Common myeloid progenitor, CD34-positive (primary cell): ENCODE measurements at regions not wholly inside any gene's neighbourhood (a gene's known extent, or its start where the extent isn't known, plus 50 kb on each side); places are given as distances from the start of the nearest gene placed in this dataset.
"Not testable (repeated sequence)": the region's sequence is repeated elsewhere in the genome, so short reads cannot be mapped to it uniquely, and the experiment has no call there.

Experiments used
- CTCF ChIA-PET: fragments of 350-600 bp; sonication (Branson Sonifier 250); formaldehyde crosslinking; loops from one replicate; lab custom pipeline; 2021; ENCODE audit warnings: antibody characterized with exemption; lab: Charles Lee
- POLR2A ChIA-PET: fragments of 350-600 bp; sonication (Branson Sonifier 250); formaldehyde crosslinking; loops from one replicate; lab custom pipeline; 2021; ENCODE audit warnings: antibody characterized with exemption; lab: Charles Lee
- DNase-seq, 3 donors: peaks; one replicate each; pipeline versions ENCODE4 v3.0.0 to v3.0.0-alpha.2; 2013
- H3K27ac ChIP-seq, 2 experiments: 1 replicate in 1 of 2; 2 replicates in 1 of 2; pipeline ENCODE4 v1.7.0; 2013; ENCODE audit warnings: inconsistent platforms in 2 of 2, low read length in 2 of 2, mild to moderate bottlenecking in 2 of 2, low read depth in 1 of 2, moderate library complexity in 1 of 2; ENCODE audit not compliant: severe bottlenecking in 2 of 2, insufficient read depth in 1 of 2, poor library complexity in 1 of 2
- H3K27me3 ChIP-seq, 5 experiments: replicated peaks in 2 of 5; 1 replicate in 3 of 5; 2 replicates in 2 of 5; pipeline versions ENCODE4 v1.6.1 to v1.7.0; 2013; ENCODE audit warnings: low read length in 4 of 5, mild to moderate bottlenecking in 2 of 5, moderate library complexity in 2 of 5, inconsistent platforms in 1 of 5; ENCODE audit not compliant: insufficient read depth in 5 of 5, control insufficient read depth in 4 of 5
- H3K36me3 ChIP-seq, 4 experiments: 1 replicate in 2 of 4; 2 replicates in 2 of 4; pipeline versions ENCODE4 v1.6.1 to v1.7.0; 2013; ENCODE audit warnings: low read length in 3 of 4, control low read depth in 1 of 4, mild to moderate bottlenecking in 1 of 4; ENCODE audit not compliant: control insufficient read depth in 4 of 4, insufficient read depth in 4 of 4
- H3K4me1 ChIP-seq, 4 experiments: 1 replicate in 3 of 4; 2 replicates in 1 of 4; pipeline versions ENCODE4 v1.6.1 to v1.7.1; 2013; ENCODE audit warnings: low read length in 3 of 4, mild to moderate bottlenecking in 3 of 4, control low read depth in 1 of 4, inconsistent platforms in 1 of 4, moderate library complexity in 1 of 4; ENCODE audit not compliant: control insufficient read depth in 4 of 4, insufficient read depth in 4 of 4; ENCODE audit errors: control extremely low read depth in 1 of 4
- H3K4me3 ChIP-seq, 7 experiments: 1 replicate in 4 of 7; 2 replicates in 3 of 7; pipeline versions ENCODE4 v1.5.1 to v1.7.0; 2013; ENCODE audit warnings: mild to moderate bottlenecking in 7 of 7, low read length in 6 of 7, moderate library complexity in 6 of 7, inconsistent platforms in 2 of 7, low read depth in 2 of 7, control low read depth in 1 of 7; ENCODE audit not compliant: insufficient read depth in 4 of 7, control insufficient read depth in 1 of 7; ENCODE audit errors: extremely low read depth in 1 of 7
- H3K9me3 ChIP-seq, 5 experiments: 1 replicate in 4 of 5; 2 replicates in 1 of 5; pipeline versions ENCODE4 v1.6.1 to v1.7.1; 2013; ENCODE audit warnings: low read length in 4 of 5, mild to moderate bottlenecking in 2 of 5, inconsistent platforms in 1 of 5, low read depth in 1 of 5, moderate library complexity in 1 of 5; ENCODE audit not compliant: control insufficient read depth in 4 of 5, insufficient read depth in 2 of 5; ENCODE audit errors: control extremely low read depth in 1 of 5
- WGBS: methylation state at CpG from one replicate; pipeline ENCODE4 v1.1.5; 2013; ENCODE audit not compliant: insufficient coverage; 5-methylcytosine and 5-hydroxymethylcytosine counted together

DNA sequence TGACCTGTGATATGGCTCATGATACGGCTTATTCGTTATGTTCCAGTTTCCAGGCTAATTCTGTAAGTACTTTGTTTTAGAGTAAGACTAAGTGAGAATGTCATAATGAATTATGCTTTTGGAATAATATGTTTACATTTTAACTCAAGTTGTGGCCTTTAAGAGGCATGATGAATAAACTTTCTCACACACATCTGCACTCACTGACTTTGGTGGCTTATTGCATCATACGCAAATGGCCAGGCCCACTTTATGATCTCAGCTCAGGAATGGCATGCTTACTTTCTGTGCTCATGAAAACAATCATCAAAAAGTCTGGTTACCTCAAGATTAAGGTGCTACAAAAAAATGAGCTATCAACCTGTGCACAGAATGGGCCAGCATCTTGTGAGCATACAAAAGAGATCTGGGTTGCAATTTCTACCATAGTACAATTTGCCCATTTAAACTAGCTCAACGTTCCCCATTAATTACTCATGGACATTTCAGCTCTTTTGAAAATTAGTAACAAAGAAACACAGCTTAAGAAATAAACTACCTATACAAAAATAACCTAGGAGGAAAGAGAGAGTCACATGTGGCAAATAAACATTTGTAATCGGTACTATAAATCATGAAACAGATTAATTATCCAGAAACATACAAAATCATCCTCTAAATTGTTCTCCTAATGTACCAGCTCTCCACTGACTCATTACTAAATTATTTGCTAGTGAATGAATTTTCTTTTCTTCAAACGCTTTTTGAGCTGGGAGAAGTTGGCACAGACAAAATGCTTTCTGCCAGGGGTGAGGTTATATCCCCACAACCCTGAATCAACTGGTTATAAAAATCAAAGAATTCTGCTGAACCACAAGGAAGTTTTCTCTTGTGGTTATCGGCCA, 439.0 kb upstream of the ADAMTS9 start:
- H3K4me3 ChIP-seq = no peak overlapping the region
- H3K9me3 ChIP-seq = no peaks in the 10 kb centered on the region
- H3K4me1 ChIP-seq = no peaks in the 10 kb centered on the region
- POLR2A ChIA-PET = no interaction called here
- DNase-seq = no peak
- 100% methylated on average over 2 of the region's 7 CpGs for WGBS
- H3K36me3 ChIP-seq = no peaks in the 10 kb centered on the region
- no peaks in the 10 kb centered on the region for H3K27me3 ChIP-seq
- CTCF ChIA-PET = interaction anchor here (1.4 kb wide), 1 partner anchor 25 kb away, joined by 3 read pairs; no protein-coding TSS in a partner anchor
- no peak overlapping the region for H3K27ac ChIP-seq

DNA sequence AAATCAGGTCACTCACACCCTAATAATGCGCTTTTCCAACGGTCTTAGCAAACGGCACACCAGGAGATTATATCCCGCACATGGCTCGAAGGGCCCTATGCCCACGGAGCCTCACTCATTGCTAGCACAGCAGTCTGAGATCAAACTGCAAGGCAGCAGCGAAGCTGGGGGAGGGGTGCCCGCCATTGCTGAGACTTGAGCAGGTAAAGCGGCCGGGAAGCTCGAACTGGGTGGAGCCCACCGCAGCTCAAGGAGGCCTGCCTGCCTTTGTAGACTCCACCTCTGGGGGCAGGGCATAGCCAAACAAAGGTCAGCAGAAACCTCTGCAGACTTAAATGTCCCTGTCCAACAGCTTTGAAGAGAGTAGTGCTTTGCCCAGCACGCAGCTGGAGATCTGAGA, 432.4 kb upstream of the ADAMTS9 start:
- POLR2A ChIA-PET = interaction anchor here (0.6 kb wide), 1 partner anchor 500 kb away, joined by 3 read pairs; no protein-coding TSS in a partner anchor

DNA sequence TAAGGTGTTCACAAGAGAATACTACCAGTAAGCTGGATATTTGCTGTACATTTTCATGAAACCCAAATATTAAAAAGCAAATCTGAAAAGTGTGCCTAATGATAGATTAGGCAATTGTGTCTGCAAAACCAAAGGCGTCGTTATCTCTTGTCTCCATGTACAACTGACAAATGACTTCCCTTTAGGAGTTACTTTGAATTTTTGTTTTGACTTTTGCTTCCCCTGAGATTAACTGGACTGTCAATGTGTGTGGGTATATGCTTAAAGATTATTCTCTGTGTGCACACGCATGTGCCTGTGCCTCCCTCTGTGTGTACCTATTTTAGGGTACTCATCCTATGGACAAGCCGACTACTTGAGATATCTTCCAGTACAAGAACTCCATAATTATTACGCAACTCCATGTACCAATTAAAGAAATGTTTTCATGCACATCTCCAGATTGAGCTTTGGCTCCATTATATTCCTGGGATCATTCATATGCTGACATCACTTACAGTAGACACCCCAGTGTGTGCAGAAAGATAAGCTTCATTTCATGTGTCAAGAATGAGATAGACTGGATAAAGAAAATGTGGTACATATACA, 431.2 kb upstream of the ADAMTS9 start:
- ChIA-PET POLR2A (no interaction called here), CTCF (no interaction called here)
- H3K9me3 ChIP-seq = peaks cover 0 to 6% (median 0%) of the 10 kb centered on the region in 5 experiments
- WGBS = 90% methylated on average over 4 of the region's 5 CpGs
- no peaks in the 10 kb centered on the region for H3K4me1 ChIP-seq
- H3K4me3 ChIP-seq = no peak overlapping the region
- no peaks in the 10 kb centered on the region for H3K27me3 ChIP-seq
- DNase-seq = no peak
- no peaks in the 10 kb centered on the region for H3K36me3 ChIP-seq
- no peak overlapping the region for H3K27ac ChIP-seq

More for the DNA sequence above, 432.4 kb upstream of the ADAMTS9 start:
- H3K9me3 ChIP-seq, H3K27me3 ChIP-seq, H3K36me3 ChIP-seq, CTCF ChIA-PET, H3K4me3 ChIP-seq, H3K4me1 ChIP-seq, H3K27ac ChIP-seq, DNase-seq: not testable (repeated sequence)
- WGBS = 95% methylated on average over 9 of the region's 13 CpGs

DNA sequence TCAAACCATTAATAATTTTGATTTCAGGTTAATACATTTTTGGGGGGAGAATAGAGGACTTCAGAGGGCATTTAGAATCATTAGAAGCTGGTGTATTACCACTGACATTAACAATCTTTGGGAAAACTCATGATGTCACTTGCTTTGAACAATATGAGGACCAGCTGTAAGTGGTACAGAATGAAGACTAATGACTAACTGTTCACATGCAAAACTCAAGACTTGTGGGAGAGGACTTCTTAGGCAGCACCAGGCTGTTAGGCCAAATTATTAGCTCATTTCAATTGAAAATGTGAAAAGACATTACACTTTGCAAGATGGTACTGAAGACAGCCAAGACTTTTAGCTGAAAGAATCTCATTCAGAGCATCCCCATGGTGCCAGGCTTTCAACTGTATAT, 426.2 kb upstream of the ADAMTS9 start:
- DNase-seq = no peak
- Histone ChIP-seq H3K27ac (no peak overlapping the region), H3K4me3 (no peak overlapping the region), H3K27me3 (no peaks in the 10 kb centered on the region), H3K4me1 (no peaks in the 10 kb centered on the region), H3K36me3 (no peaks in the 10 kb centered on the region), H3K9me3 (no peaks in the 10 kb centered on the region)
- ChIA-PET CTCF (interaction anchor here (0.9 kb wide), 1 partner anchor 8 kb away, joined by 3 read pairs; no protein-coding TSS in a partner anchor), POLR2A (no interaction called here)

DNA sequence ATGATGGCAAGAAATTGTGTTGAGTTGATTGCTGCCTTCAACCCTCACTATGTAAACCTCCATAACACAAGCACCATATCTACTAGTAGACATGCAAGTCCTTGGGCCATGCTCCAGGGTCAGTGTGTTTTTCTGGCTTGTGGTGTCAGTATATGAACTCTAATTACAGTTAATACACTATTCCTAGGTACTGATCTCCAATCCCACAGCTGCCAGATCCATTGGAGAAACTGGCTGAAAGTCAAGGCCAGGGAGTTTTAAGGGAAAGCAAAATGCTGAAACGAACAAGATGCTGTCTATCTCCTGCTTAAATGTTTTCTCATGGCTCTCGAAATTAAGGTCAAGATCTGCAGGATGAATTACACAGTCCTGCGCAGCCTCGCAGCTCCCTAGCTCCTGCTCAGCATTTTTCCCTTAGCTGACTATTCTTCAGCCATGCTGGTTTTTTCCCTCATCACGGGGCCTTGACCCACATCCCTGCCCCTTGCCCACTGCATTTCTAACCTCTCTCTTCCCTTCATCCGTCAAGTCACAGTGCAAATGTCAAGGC, 425.0 kb upstream of the ADAMTS9 start:
- Histone ChIP-seq H3K36me3 (no peaks in the 10 kb centered on the region), H3K4me1 (no peaks in the 10 kb centered on the region), H3K9me3 (no peaks in the 10 kb centered on the region), H3K27ac (no peak overlapping the region), H3K4me3 (no peak overlapping the region), H3K27me3 (no peaks in the 10 kb centered on the region)
- WGBS = 83% methylated on average over 6 of the region's 6 CpGs
- ChIA-PET CTCF (no interaction called here), POLR2A (no interaction called here)
- DNase-seq = no peak

DNA sequence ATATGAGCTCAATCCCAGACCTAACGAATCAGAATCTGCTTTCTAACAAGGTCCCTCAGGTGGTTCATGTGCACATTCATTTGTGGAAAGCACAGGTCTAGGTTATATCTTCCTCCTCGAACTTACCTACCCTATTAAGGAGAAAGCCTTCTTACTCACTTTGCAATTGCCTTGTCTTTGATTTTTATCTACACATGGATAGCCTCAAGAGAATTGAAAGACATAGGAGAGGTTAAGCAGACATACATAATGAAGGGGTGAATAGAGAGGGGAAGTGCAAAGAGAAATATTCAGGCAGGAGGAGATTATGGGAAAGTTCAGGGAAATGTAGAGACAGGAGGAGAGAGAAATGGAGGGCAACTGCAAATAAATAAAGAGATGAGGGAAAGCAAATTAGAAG, 422.9 kb upstream of the ADAMTS9 start:
- no peak for DNase-seq
- no peaks in the 10 kb centered on the region for H3K27me3 ChIP-seq
- POLR2A ChIA-PET = no interaction called here
- H3K4me3 ChIP-seq = no peak overlapping the region
- H3K36me3 ChIP-seq = no peaks in the 10 kb centered on the region
- H3K27ac ChIP-seq = no peak overlapping the region
- 80% methylated on average over 1 of the region's 2 CpGs for WGBS
- no peaks in the 10 kb centered on the region for H3K4me1 ChIP-seq
- CTCF ChIA-PET = no interaction called here
- no peaks in the 10 kb centered on the region for H3K9me3 ChIP-seq

DNA sequence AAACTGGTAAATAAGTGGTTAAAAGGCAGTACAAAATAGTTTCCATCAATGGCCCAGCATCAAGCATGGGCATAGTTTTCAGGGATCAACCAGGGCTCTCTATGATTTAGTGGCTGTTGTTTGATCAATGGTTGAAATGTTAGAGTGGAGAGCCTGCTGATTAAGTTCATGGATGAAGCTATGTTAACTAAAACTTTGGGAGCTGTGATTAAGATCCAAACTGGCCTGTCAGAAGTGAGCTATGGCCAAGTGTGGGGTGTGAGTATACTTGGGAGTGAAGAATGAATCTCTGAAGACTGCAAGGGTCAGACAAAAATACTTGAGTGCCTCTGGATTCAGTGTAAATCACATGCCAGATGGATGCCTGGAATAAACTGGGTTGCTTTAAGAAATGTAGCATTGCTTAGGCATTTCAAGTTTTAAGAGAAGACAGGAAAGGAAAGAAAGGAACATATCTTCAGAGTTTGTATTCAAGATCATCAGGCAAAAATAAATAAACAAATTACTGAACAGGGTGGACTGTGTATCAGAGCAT, 422.2 kb upstream of the ADAMTS9 start:
- ChIA-PET POLR2A (no interaction called here), CTCF (no interaction called here)
- H3K36me3 ChIP-seq = no peaks in the 10 kb centered on the region
- no peaks in the 10 kb centered on the region for H3K27me3 ChIP-seq
- no peaks in the 10 kb centered on the region for H3K9me3 ChIP-seq
- DNase-seq = no peak
- no peak overlapping the region for H3K4me3 ChIP-seq
- H3K4me1 ChIP-seq = no peaks in the 10 kb centered on the region
- no peak overlapping the region for H3K27ac ChIP-seq
